Endothelial cell of umbilical vein (primary cell): ENCODE measurements at regions not wholly inside any gene's neighbourhood (a gene's known extent, or its start where the extent isn't known, plus 50 kb on each side); places are given as distances from the start of the nearest gene placed in this dataset.

Experiments used
- BruUV-seq: library from RNA; stranded (reverse); fragments of 400-500 nt; replicated peaks from 2 replicates; lab custom pipeline; 2021; lab: Mats Ljungman, UMichigan
- CTCF ChIA-PET: fragments of 300-600, 350-600 bp; sonication (Branson Sonifier 250); formaldehyde crosslinking; loops from one replicate; lab custom pipeline; 2021; ENCODE audit warnings: antibody characterized with exemption, inconsistent platforms; lab: Charles Lee
- POLR2A ChIA-PET: fragments of 300-600, 350-600 bp; sonication (Branson Sonifier 250); formaldehyde crosslinking; loops from one replicate; lab custom pipeline; 2021; ENCODE audit warnings: antibody characterized with exemption, inconsistent platforms; lab: Charles Lee
- DNase-seq: peaks from one replicate; pipeline ENCODE4 v3.0.0-alpha.2; 2011; ENCODE audit warnings: low read depth, low spot score
- FAIRE-seq: peaks from 2 replicates; lab custom pipeline; 2011; peaks lifted over from hg19 to GRCh38; lab: Jason Lieb, UNC
- H2AFZ ChIP-seq: 2 replicates; pipeline ENCODE4 v1.6.0; 2012; ENCODE audit warnings: low read depth, low read length, control low read depth, inconsistent platforms
- H3K27ac ChIP-seq: 2 replicates; pipeline ENCODE4 v1.5.1; 2011; ENCODE audit warnings: low read depth, mild to moderate bottlenecking, control low read depth, low read length, moderate library complexity; ENCODE audit not compliant: insufficient read depth
- H3K27me3 ChIP-seq, 2 experiments: 2 replicates each; pipeline versions ENCODE4 v1.6.0 to v1.6.1; 2011; ENCODE audit warnings: low read length in 2 of 2, mixed read lengths in 1 of 2; ENCODE audit not compliant: control insufficient read depth in 2 of 2, insufficient read depth in 2 of 2
- H3K36me3 ChIP-seq, 2 experiments: 2 replicates in 1 of 2; 3 replicates in 1 of 2; pipeline ENCODE4 v1.5.1; 2011; ENCODE audit warnings: low read length in 2 of 2, mild to moderate bottlenecking in 1 of 2, moderate library complexity in 1 of 2; ENCODE audit not compliant: control insufficient read depth in 2 of 2, insufficient read depth in 2 of 2; ENCODE audit errors: extremely low read depth in 1 of 2
- H3K4me1 ChIP-seq: 3 replicates; pipeline ENCODE4 v1.5.1; 2011; ENCODE audit warnings: mild to moderate bottlenecking, low read length; ENCODE audit not compliant: control insufficient read depth, insufficient read depth; ENCODE audit errors: extremely low read depth
- H3K4me2 ChIP-seq: 2 replicates; pipeline ENCODE4 v1.6.1; 2011; ENCODE audit warnings: low read length, control low read depth, mixed read lengths; ENCODE audit not compliant: insufficient read depth
- H3K4me3 ChIP-seq, 3 experiments: fragments of 200-600 bp in 1 of 3; sonication (generic), shearing (Covaris generic) in 1 of 3; replicated peaks in 1 of 3; 2 replicates each; pipeline ENCODE4 v1.5.1; 2011 to 2016; ENCODE audit warnings: control low read depth in 3 of 3, low read length in 3 of 3, mild to moderate bottlenecking in 2 of 3, inconsistent platforms in 1 of 3, low read depth in 1 of 3, moderate library complexity in 1 of 3; ENCODE audit not compliant: insufficient read depth in 1 of 3
- H3K79me2 ChIP-seq: 2 replicates; pipeline ENCODE4 v1.6.0; 2012; ENCODE audit warnings: low read length, inconsistent platforms; ENCODE audit not compliant: control insufficient read depth, insufficient read depth
- H3K9ac ChIP-seq: replicated peaks from 2 replicates; pipeline ENCODE3; 2011; ENCODE audit warnings: low read length, control low read depth; ENCODE audit not compliant: insufficient read depth; ENCODE audit errors: extremely low read depth
- H3K9me1 ChIP-seq: replicated peaks from 3 replicates; pipeline ENCODE4 v1.6.0; 2011; ENCODE audit warnings: mild to moderate bottlenecking, low read length; ENCODE audit not compliant: control insufficient read depth, insufficient read depth; ENCODE audit errors: extremely low read depth
- H3K9me3 ChIP-seq: replicated peaks from 2 replicates; pipeline ENCODE4 v1.5.1; 2012; ENCODE audit warnings: low read length, inconsistent platforms; ENCODE audit not compliant: control insufficient read depth, insufficient read depth
- H4K20me1 ChIP-seq: replicated peaks from 2 replicates; pipeline ENCODE3; 2011; ENCODE audit warnings: mild to moderate bottlenecking, low read length; ENCODE audit not compliant: control insufficient read depth, insufficient read depth; ENCODE audit errors: extremely low read depth
- CTCF ChIP-seq, 2 donors: IDR thresholded peaks; 1 replicate in 1 of 2; 2 replicates in 1 of 2; pipeline ENCODE4 v1.5.1; 2011; ENCODE audit warnings: low read length in 2 of 2, mild to moderate bottlenecking in 2 of 2, moderate library complexity in 2 of 2, control low read depth in 1 of 2, inconsistent platforms in 1 of 2, low read depth in 1 of 2; ENCODE audit not compliant: insufficient read depth in 1 of 2; ENCODE audit errors: extremely low read depth in 1 of 2
- POLR2A ChIP-seq: IDR thresholded peaks from 2 replicates; pipeline ENCODE4 v1.6.1; 2012; ENCODE audit warnings: low read depth, mild to moderate bottlenecking, control low read depth, low read length
- POLR2AphosphoS5 ChIP-seq: IDR thresholded peaks from 2 replicates; pipeline ENCODE4 v1.6.1; 2012; ENCODE audit warnings: low read depth, mild to moderate bottlenecking, control low read depth, low read length, moderate library complexity; ENCODE audit not compliant: insufficient read depth
- dilution Hi-C: fragments of 300-500 bp; cut with MboI; formaldehyde crosslinking; loops from one replicate; pipeline ENCODE4 v1.15.0; 2019; ENCODE audit warnings: low sequenced_read_pairs; ENCODE audit not compliant: extremely low pct_ligation_motif_present
- intact Hi-C: fragments of 100-400 bp; cut with micrococcal nuclease; formaldehyde crosslinking; loops from one replicate; pipeline ENCODE4 v1.10.0; 2022

- Histone ChIP-seq H3K36me3 (no peaks in the 10 kb centered on the region), H3K4me3 (peak overlapping the region; percentile 8 to 82 (median 41)), H3K27me3 (no peaks in the 10 kb centered on the region), H3K9me3 (no peaks in the 10 kb centered on the region), H3K9ac (peak overlapping the region; percentile 89), H3K4me2 (peak overlapping the region; percentile 94), H4K20me1 (no peaks in the 10 kb centered on the region), H3K79me2 (peaks cover 2% of the 10 kb centered on the region), H2AFZ (peak overlapping the region; percentile 62), H3K9me1 (no peaks in the 10 kb centered on the region), H3K27ac (peak overlapping the region; percentile 56), H3K4me1 (peaks cover 19% of the 10 kb centered on the region)
- intact Hi-C loops, result loop anchor here (10.0 kb wide), 1 partner anchor 814 kb away; no protein-coding TSS in a partner anchor
- dilution Hi-C loops, result no loop called here
- POLR2A ChIA-PET, result interaction anchor here (2.1 kb wide), 1 partner anchor 9 kb away, joined by 4 read pairs; no protein-coding TSS in a partner anchor
- BruUV-seq, result TSS peak; percentile 99
- TF ChIP-seq POLR2A, result peak; percentile 90
- no peak for TF ChIP-seq CTCF (IDR thresholded peaks at IDR 0.05; ENCODE audit: extremely low read depth in 1 of 2, insufficient read depth in 1 of 2, low read depth in 1 of 2, low read length in 2 of 2)
- peak; percentile 79 for TF ChIP-seq POLR2AphosphoS5
- DNase-seq (peak; percentile 58), FAIRE-seq (peak; percentile 64)
- CTCF ChIA-PET, result interaction anchor here (1.0 to 1.6 kb wide), 2 partner anchors 12 to 14 kb away, joined by 4 to 6 read pairs; no protein-coding TSS in a partner anchor
Measured at GRCh38 chr6:27138837-27139755, 108.4 kb upstream of the PRSS16 start.
